ENCODE measurements at regions not wholly inside any gene's neighbourhood (a gene's known extent, or its start where the extent isn't known, plus 50 kb on each side); places are given as distances from the start of the nearest gene placed in this dataset.
"Not testable (repeated sequence)": the region's sequence is repeated elsewhere in the genome, so short reads cannot be mapped to it uniquely, and the experiment has no call there.

- no peaks in the 10 kb centered on the region for H3K9me3 ChIP-seq
- no peak overlapping the region for H3K27ac ChIP-seq
- no peaks in the 10 kb centered on the region for H3K36me3 ChIP-seq
- H3K4me3 ChIP-seq = no peak overlapping the region
- H3K4me1 ChIP-seq = peaks cover 0 to 16% of the 10 kb centered on the region in 2 donors
- DNase-seq (ENCODE audit: low spot score) = no peak
- TF ChIP-seq CTCF (IDR thresholded peaks at IDR 0.05) = no peak
- H3K27me3 ChIP-seq = no peaks in the 10 kb centered on the region
Measured at GRCh38 chr5:71783891-71784290, 64.8 kb downstream of the CARTPT start.

GRCh38 chr5:71786337-71787055, 67.4 kb downstream of the CARTPT start:
- Histone ChIP-seq H3K9me3 (no peaks in the 10 kb centered on the region), H3K27me3 (no peaks in the 10 kb centered on the region), H3K4me1 (peaks cover 0 to 16% of the 10 kb centered on the region in 2 donors), H3K4me3 (no peak overlapping the region), H3K27ac (no peak overlapping the region), H3K36me3 (no peaks in the 10 kb centered on the region)
- DNase-seq (ENCODE audit: low spot score) = no peak
- TF ChIP-seq CTCF (IDR thresholded peaks at IDR 0.05) = no peak

- Histone ChIP-seq H3K4me3 (no peak overlapping the region), H3K4me1 (peaks cover 0 to under 1% of the 10 kb centered on the region in 2 donors), H3K27ac (no peak overlapping the region), H3K27me3 (no peaks in the 10 kb centered on the region), H3K9me3 (peaks cover 0 to 4% of the 10 kb centered on the region in 2 donors), H3K36me3 (no peaks in the 10 kb centered on the region)
- DNase-seq (ENCODE audit: low spot score) = no peak
- no peak for TF ChIP-seq CTCF (IDR thresholded peaks at IDR 0.05)
Measured at GRCh38 chr5:71788794-71789193, 69.7 kb downstream of the CARTPT start.

- Histone ChIP-seq H3K27ac (no peak overlapping the region), H3K4me3 (no peak overlapping the region), H3K4me1 (no peaks in the 10 kb centered on the region), H3K27me3 (no peaks in the 10 kb centered on the region), H3K9me3 (peaks cover 0 to 4% of the 10 kb centered on the region in 2 donors), H3K36me3 (no peaks in the 10 kb centered on the region)
- no peak for TF ChIP-seq CTCF (IDR thresholded peaks at IDR 0.05)
- no peak for DNase-seq (ENCODE audit: low spot score)
Measured at GRCh38 chr5:71789746-71790145, 70.7 kb downstream of the CARTPT start.

GRCh38 chr5:71790433-71790832, 71.4 kb downstream of the CARTPT start:
- Histone ChIP-seq H3K4me1 (no peaks in the 10 kb centered on the region), H3K36me3 (no peaks in the 10 kb centered on the region), H3K4me3 (no peak overlapping the region), H3K27ac (no peak overlapping the region), H3K27me3 (no peaks in the 10 kb centered on the region), H3K9me3 (peaks cover 0 to 4% of the 10 kb centered on the region in 2 donors)
- no peak for TF ChIP-seq CTCF (IDR thresholded peaks at IDR 0.05)
- DNase-seq (ENCODE audit: low spot score) = no peak

- not testable (repeated sequence) for H3K27ac ChIP-seq; H3K27me3 ChIP-seq; H3K4me3 ChIP-seq; H3K36me3 ChIP-seq; DNase-seq (ENCODE audit: low spot score); H3K9me3 ChIP-seq; H3K4me1 ChIP-seq
Measured at GRCh38 chr5:71792041-71792440, 73.0 kb downstream of the CARTPT start.

All from right atrium auricular region (tissue), 2 donors.